ENCODE measurements at regions not wholly inside any gene's neighbourhood (a gene's known extent, or its start where the extent isn't known, plus 50 kb on each side); places are given as distances from the start of the nearest gene placed in this dataset.
"Not testable (repeated sequence)": the region's sequence is repeated elsewhere in the genome, so short reads cannot be mapped to it uniquely, and the experiment has no call there.

- Histone ChIP-seq H3K36me3 (no peaks in the 10 kb centered on the region), H3K9me3 (no peaks in the 10 kb centered on the region), H3K4me1 (no peaks in the 10 kb centered on the region), H3K27ac (no peak overlapping the region), H3K27me3 (no peaks in the 10 kb centered on the region), H3K4me3 (no peak overlapping the region)
- intact Hi-C loops (cut with DNase I; ENCODE audit: low total_unique reads), result no loop called here
- TF ChIP-seq POLR2A (IDR thresholded peaks at IDR 0.05), result no peak
- TF ChIP-seq, protein P1, sequence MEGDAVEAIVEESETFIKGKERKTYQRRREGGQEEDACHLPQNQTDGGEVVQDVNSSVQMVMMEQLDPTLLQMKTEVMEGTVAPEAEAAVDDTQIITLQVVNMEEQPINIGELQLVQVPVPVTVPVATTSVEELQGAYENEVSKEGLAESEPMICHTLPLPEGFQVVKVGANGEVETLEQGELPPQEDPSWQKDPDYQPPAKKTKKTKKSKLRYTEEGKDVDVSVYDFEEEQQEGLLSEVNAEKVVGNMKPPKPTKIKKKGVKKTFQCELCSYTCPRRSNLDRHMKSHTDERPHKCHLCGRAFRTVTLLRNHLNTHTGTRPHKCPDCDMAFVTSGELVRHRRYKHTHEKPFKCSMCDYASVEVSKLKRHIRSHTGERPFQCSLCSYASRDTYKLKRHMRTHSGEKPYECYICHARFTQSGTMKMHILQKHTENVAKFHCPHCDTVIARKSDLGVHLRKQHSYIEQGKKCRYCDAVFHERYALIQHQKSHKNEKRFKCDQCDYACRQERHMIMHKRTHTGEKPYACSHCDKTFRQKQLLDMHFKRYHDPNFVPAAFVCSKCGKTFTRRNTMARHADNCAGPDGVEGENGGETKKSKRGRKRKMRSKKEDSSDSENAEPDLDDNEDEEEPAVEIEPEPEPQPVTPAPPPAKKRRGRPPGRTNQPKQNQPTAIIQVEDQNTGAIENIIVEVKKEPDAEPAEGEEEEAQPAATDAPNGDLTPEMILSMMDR (IDR thresholded peaks at IDR 0.05), result no peak
- no peak for DNase-seq
Observed at GRCh38 chr21:28587748-28588147, 404.9 kb downstream of the LTN1 start.

DNA sequence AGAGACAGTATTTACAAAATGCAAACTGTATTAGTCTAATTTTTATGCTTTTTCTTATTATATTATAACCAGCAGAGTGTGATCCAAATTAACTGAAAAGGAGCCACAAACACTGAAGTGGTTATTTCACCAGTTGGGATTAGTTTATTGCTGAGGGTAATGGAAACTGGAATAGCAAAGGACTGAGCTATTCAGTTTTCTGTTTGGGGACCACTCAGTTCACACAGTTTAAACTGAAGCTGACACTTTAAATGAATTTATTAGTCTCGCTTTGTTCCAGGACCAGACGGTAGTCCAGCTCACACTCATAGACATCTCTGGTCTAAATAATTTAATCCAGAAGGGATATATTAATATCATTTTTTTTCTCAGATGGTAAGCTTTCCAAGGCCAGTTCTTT lies 410.7 kb downstream of the LTN1 start:
- no peak for TF ChIP-seq POLR2A (IDR thresholded peaks at IDR 0.05)
- TF ChIP-seq, protein P1 (IDR thresholded peaks at IDR 0.05), result no peak
- intact Hi-C loops (cut with DNase I; ENCODE audit: low total_unique reads), result no loop called here
- H3K27ac ChIP-seq, result no peak overlapping the region

DNA sequence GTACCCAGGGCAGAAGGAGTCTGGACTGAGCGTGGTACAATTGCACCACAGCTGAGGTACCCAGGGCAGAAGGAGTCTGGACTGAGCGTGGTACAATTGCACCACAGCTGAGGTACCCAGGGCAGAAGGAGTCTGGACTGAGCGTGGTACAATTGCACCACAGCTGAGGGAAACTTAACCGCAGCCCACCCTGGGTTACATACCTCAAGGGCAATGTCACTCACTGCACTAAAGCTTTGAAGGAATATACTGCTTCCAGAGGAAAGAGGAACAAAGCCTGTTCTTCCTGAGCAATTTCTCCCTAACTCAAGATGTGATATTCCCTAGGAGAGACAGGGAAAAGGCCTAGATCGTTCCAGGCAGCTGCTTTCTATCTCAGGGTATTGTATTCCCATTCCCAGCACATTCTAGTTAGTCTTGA lies 411.4 kb downstream of the LTN1 start:
- H3K27me3 ChIP-seq; DNase-seq; H3K27ac ChIP-seq; H3K9me3 ChIP-seq; H3K4me3 ChIP-seq; H3K4me1 ChIP-seq; H3K36me3 ChIP-seq; intact Hi-C loops (cut with DNase I; ENCODE audit: low total_unique reads): not testable (repeated sequence)

More for the DNA sequence above, 410.7 kb downstream of the LTN1 start:
- no peak for DNase-seq
- Histone ChIP-seq H3K4me1 (no peaks in the 10 kb centered on the region), H3K27me3 (no peaks in the 10 kb centered on the region), H3K4me3 (no peak overlapping the region), H3K36me3 (no peaks in the 10 kb centered on the region), H3K9me3 (no peaks in the 10 kb centered on the region)

DNA sequence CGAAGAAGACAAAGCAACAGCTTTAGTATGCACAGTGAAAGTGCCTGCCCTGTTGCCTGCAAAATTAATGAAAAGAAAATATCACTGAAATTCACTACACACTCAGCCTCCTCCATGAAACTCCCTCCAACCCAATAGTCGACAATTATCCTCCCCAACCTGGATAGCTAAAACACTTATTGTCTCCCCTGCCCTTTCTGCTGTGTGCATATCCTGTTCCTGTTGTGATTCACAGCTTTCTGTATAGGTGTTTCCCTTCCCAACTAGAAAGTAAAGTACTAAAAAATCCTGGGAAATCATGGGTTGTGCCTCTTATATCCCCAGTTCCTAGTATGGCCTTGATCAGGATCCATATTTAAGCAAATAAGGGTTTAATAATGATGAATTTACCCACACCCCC lies 412.1 kb downstream of the LTN1 start:
- H3K36me3 ChIP-seq, result no peaks in the 10 kb centered on the region
- no peak overlapping the region for H3K4me3 ChIP-seq
- H3K9me3 ChIP-seq, result no peaks in the 10 kb centered on the region
- DNase-seq, result no peak
- H3K27me3 ChIP-seq, result no peaks in the 10 kb centered on the region
- H3K27ac ChIP-seq, result no peak overlapping the region
- no peaks in the 10 kb centered on the region for H3K4me1 ChIP-seq
- intact Hi-C loops (cut with DNase I; ENCODE audit: low total_unique reads), result no loop called here
- TF ChIP-seq, protein P1 (IDR thresholded peaks at IDR 0.05), result no peak
- no peak for TF ChIP-seq POLR2A (IDR thresholded peaks at IDR 0.05)

DNA sequence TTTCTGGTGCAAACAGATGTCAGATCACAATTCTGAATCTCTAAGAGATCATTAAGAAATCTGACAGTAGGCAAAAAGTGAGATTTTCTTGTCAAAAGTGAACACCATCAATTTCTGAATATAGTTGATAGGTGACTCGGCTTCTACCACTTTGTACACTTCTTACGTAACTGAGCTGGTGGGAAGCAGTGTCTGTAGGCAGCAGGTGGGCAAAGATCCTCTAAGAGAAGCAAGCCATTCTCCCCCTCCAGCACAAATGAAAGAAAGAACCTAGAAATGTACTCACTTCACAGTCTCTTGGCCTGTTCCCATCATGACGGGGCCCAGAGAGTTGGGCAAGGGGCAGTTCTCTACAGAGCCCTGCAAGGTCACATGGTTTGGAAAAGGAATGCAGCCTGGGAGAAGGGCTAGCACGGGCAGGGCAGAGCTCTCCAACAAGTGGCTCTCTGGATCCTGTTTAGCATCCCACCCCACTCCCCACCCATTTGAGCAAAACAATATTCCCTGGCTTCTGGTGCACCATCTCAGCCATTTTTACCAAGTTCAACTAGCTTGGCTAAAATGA lies 412.6 kb downstream of the LTN1 start:
- DNase-seq, result no peak
- H3K27ac ChIP-seq, result no peak overlapping the region
- no peaks in the 10 kb centered on the region for H3K4me1 ChIP-seq
- no peaks in the 10 kb centered on the region for H3K9me3 ChIP-seq
- intact Hi-C loops (cut with DNase I; ENCODE audit: low total_unique reads), result no loop called here
- H3K4me3 ChIP-seq, result no peak overlapping the region
- no peak for TF ChIP-seq POLR2A (IDR thresholded peaks at IDR 0.05)
- TF ChIP-seq, protein P1 (IDR thresholded peaks at IDR 0.05), result no peak
- no peaks in the 10 kb centered on the region for H3K27me3 ChIP-seq
- no peaks in the 10 kb centered on the region for H3K36me3 ChIP-seq

DNA sequence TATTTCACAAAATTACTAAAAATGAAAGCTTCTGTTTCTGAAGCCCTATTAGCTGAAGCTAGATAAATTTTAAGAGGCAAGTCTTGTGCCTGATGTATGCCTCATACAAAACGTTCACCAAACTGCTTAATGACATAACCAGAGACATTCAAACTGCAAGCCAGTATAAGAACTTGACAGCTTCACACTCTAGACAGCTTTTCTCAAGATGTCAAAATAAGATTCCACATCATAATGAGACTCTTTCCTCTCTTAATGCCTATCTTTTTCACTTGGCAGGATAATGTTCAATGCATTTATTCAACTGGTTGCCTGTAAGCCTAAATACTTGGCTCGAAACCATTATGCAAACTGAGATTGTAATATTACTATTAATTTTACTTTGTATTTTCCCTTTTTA lies 424.0 kb downstream of the LTN1 start:
- intact Hi-C loops (cut with DNase I; ENCODE audit: low total_unique reads), result no loop called here
- Histone ChIP-seq H3K27ac (no peak overlapping the region), H3K9me3 (no peaks in the 10 kb centered on the region), H3K4me3 (no peak overlapping the region), H3K27me3 (no peaks in the 10 kb centered on the region), H3K36me3 (no peaks in the 10 kb centered on the region), H3K4me1 (peaks cover 0 to 4% of the 10 kb centered on the region in 2 donors)
- TF ChIP-seq POLR2A (IDR thresholded peaks at IDR 0.05), result no peak
- TF ChIP-seq, protein P1 (IDR thresholded peaks at IDR 0.05), result no peak
- DNase-seq, result no peak

GRCh38 chr21:28563933-28564332 lies 428.7 kb downstream of the LTN1 start:
- H3K4me1 ChIP-seq; intact Hi-C loops (cut with DNase I; ENCODE audit: low total_unique reads); H3K27me3 ChIP-seq; DNase-seq; H3K9me3 ChIP-seq; H3K36me3 ChIP-seq; H3K4me3 ChIP-seq; H3K27ac ChIP-seq: not testable (repeated sequence)

All from uterus (tissue), 3 donors.